GM12878 (cell line): ENCODE measurements at regions not wholly inside any gene's neighbourhood (a gene's known extent, or its start where the extent isn't known, plus 50 kb on each side); places are given as distances from the start of the nearest gene placed in this dataset.

Source experiments
- CHD2 ChIP-seq: IDR thresholded peaks from 2 replicates; pipeline ENCODE4 v1.6.1; 2011; ENCODE audit warnings: low read depth, low read length, improper control_type of control experiment, borderline replicate concordance
- FOS ChIP-seq: IDR thresholded peaks from 3 replicates; pipeline ENCODE4 v1.6.1; 2011; ENCODE audit warnings: borderline replicate concordance; ENCODE audit not compliant: insufficient read length; ENCODE audit errors: extremely low read depth
- FOXM1 ChIP-seq: IDR thresholded peaks from 2 replicates; pipeline ENCODE4 v1.6.1; 2012; ENCODE audit warnings: low read depth, mild to moderate bottlenecking, inconsistent platforms, low read length, moderate library complexity
- HDAC2 ChIP-seq: fragments of 200-600 bp; sonication (generic); IDR thresholded peaks from 2 replicates; pipeline ENCODE4 v1.6.1; 2017
- POLR2A ChIP-seq: IDR thresholded peaks from 2 replicates; pipeline ENCODE4 v1.6.1; 2011; ENCODE audit warnings: low read depth, mild to moderate bottlenecking, low read length
- RCOR1 ChIP-seq: conservative IDR thresholded peaks from 2 replicates; pipeline ENCODE4 v1.6.1; 2012; ENCODE audit warnings: low read depth, low read length, improper control_type of control experiment
- SMAD1 ChIP-seq: fragments of 450-650 bp; IDR thresholded peaks from 2 replicates; pipeline ENCODE4 v1.6.1; 2018; ENCODE audit warnings: mild to moderate bottlenecking, low read depth; ENCODE audit not compliant: partially characterized antibody
- SUPT20H ChIP-seq: IDR thresholded peaks from 2 replicates; pipeline ENCODE4 v1.6.1; 2011; ENCODE audit warnings: low read depth, mild to moderate bottlenecking, low read length, moderate library complexity, borderline replicate concordance; ENCODE audit not compliant: control insufficient read depth
- ZBTB4 ChIP-seq: fragments of 450-650 bp; formaldehyde crosslinking; IDR thresholded peaks from 2 replicates; pipeline ENCODE4 v1.4.0; 2022; ENCODE audit warnings: mild to moderate bottlenecking, moderate library complexity
- TF ChIP-seq, protein P1 (sequence below): fragments of 450-650 bp; IDR thresholded peaks from 2 replicates; pipeline ENCODE4 v1.6.1; 2018; ENCODE audit warnings: borderline replicate concordance, mild to moderate bottlenecking; ENCODE audit not compliant: partially characterized antibody

DNA sequence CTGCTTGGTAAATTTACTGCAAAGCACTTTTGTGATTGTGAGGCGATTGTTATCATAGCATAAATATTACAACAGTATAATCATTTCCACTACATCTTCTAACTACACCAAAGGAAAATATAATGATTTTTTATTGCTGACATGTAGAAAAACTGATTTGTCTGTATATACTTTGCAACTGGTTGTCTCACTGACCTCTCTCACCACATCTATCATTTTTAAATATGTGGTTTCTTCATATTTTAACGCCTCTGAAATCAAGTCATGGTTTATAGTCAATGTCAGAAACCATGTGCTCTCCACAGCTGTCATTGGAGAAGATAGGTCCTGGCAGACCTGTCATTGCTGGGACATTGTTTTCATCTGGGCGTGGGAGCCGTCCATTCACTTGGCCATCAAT lies 315.4 kb upstream of the KLF6 start (continued):
- no peak for TF ChIP-seq ZBTB4 (CRISPR knock-in tag)
- TF ChIP-seq POLR2A, result no peak
- TF ChIP-seq FOXM1, result no peak
- TF ChIP-seq RCOR1, result no peak
- TF ChIP-seq HDAC2, result no peak
- TF ChIP-seq, protein P1, sequence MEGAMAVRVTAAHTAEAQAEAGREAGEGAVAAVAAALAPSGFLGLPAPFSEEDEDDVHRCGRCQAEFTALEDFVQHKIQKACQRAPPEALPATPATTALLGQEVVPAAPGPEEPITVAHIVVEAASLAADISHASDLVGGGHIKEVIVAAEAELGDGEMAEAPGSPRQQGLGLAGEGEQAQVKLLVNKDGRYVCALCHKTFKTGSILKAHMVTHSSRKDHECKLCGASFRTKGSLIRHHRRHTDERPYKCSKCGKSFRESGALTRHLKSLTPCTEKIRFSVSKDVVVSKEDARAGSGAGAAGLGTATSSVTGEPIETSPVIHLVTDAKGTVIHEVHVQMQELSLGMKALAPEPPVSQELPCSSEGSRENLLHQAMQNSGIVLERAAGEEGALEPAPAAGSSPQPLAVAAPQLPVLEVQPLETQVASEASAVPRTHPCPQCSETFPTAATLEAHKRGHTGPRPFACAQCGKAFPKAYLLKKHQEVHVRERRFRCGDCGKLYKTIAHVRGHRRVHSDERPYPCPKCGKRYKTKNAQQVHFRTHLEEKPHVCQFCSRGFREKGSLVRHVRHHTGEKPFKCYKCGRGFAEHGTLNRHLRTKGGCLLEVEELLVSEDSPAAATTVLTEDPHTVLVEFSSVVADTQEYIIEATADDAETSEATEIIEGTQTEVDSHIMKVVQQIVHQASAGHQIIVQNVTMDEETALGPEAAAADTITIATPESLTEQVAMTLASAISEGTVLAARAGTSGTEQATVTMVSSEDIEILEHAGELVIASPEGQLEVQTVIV, result no peak
- TF ChIP-seq CHD2, result no peak
- TF ChIP-seq SUPT20H, result no peak
- TF ChIP-seq FOS, result no peak
- TF ChIP-seq SMAD1, result no peak
